Sigmoid colon (tissue), 3 donors: ENCODE measurements at regions not wholly inside any gene's neighbourhood (a gene's known extent, or its start where the extent isn't known, plus 50 kb on each side); places are given as distances from the start of the nearest gene placed in this dataset.

Source experiments
- POLR2A ChIP-seq, 2 donors: fragments of 450-650 bp; IDR thresholded peaks; one replicate each; pipeline ENCODE4 v1.6.1; 2016; ENCODE audit warnings: antibody characterized with exemption in 2 of 2, mild to moderate bottlenecking in 2 of 2, moderate library complexity in 2 of 2
- TF ChIP-seq, protein P1 (sequence below), 4 experiments: fragments of 450-650 bp in 3 of 4; fragments of 200-600 bp in 1 of 4; IDR thresholded peaks; one replicate each; pipeline ENCODE4 v1.5.1; 2016 to 2019; ENCODE audit warnings: antibody characterized with exemption in 4 of 4, mild to moderate bottlenecking in 3 of 4, moderate library complexity in 2 of 4

DNA sequence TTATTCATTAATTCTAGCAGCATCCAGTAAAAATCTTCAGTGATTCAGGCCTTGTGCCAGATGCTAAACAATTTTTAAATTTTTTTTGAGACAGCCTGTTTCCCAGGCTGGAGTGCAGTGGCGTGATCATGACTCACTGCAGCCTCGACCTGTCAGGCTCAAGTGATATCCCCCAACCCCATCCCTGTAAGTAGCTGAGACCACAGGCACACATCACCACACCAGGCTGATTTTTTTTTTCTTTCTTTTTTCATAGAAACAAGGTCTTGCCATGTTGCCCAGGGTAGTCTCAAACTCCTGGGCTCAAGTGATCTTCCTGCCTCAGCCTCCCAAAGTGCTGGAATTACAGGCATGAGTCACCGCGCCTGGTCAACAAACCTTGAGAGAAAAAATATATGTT lies 705.5 kb downstream of the ARAP2 start:
- TF ChIP-seq, protein P1, sequence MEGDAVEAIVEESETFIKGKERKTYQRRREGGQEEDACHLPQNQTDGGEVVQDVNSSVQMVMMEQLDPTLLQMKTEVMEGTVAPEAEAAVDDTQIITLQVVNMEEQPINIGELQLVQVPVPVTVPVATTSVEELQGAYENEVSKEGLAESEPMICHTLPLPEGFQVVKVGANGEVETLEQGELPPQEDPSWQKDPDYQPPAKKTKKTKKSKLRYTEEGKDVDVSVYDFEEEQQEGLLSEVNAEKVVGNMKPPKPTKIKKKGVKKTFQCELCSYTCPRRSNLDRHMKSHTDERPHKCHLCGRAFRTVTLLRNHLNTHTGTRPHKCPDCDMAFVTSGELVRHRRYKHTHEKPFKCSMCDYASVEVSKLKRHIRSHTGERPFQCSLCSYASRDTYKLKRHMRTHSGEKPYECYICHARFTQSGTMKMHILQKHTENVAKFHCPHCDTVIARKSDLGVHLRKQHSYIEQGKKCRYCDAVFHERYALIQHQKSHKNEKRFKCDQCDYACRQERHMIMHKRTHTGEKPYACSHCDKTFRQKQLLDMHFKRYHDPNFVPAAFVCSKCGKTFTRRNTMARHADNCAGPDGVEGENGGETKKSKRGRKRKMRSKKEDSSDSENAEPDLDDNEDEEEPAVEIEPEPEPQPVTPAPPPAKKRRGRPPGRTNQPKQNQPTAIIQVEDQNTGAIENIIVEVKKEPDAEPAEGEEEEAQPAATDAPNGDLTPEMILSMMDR (IDR thresholded peaks at IDR 0.05): no peak
- no peak for TF ChIP-seq POLR2A (IDR thresholded peaks at IDR 0.05)
